ENCODE measurements at regions not wholly inside any gene's neighbourhood (a gene's known extent, or its start where the extent isn't known, plus 50 kb on each side); places are given as distances from the start of the nearest gene placed in this dataset.
"Not testable (repeated sequence)": the region's sequence is repeated elsewhere in the genome, so short reads cannot be mapped to it uniquely, and the experiment has no call there.

DNA sequence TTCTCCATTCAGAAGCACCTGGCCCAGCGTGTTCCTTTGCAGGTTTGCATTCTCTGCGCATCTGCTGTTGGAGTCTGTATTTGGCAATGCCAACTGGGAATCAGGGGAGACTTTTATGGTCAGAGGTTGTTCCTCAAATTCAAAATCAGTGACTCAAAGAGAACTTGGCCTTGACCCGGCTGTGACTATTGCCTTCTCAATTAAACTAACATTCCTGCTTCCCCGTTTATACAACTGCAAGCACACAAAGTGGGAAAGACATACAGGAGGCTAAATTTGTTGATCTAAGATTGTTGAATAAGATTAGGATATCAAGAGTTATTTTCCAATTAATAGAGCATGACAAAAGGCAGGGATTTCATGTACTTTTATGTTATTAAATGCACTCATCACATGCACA, 402.4 kb upstream of the IRX2 start:
- intact Hi-C loops (cut with DNase I), result no loop called here
- Histone ChIP-seq H3K27ac (no peak overlapping the region), H3K4me3 (no peak overlapping the region), H3K9me3 (no peaks in the 10 kb centered on the region), H3K27me3 (no peaks in the 10 kb centered on the region), H3K36me3 (no peaks in the 10 kb centered on the region), H3K4me1 (no peaks in the 10 kb centered on the region)
- TF ChIP-seq EP300 (IDR thresholded peaks at IDR 0.05) (no peak), POLR2A (IDR thresholded peaks at IDR 0.05) (no peak), POLR2AphosphoS5 (IDR thresholded peaks at IDR 0.05) (no peak)
- TF ChIP-seq, protein P1, sequence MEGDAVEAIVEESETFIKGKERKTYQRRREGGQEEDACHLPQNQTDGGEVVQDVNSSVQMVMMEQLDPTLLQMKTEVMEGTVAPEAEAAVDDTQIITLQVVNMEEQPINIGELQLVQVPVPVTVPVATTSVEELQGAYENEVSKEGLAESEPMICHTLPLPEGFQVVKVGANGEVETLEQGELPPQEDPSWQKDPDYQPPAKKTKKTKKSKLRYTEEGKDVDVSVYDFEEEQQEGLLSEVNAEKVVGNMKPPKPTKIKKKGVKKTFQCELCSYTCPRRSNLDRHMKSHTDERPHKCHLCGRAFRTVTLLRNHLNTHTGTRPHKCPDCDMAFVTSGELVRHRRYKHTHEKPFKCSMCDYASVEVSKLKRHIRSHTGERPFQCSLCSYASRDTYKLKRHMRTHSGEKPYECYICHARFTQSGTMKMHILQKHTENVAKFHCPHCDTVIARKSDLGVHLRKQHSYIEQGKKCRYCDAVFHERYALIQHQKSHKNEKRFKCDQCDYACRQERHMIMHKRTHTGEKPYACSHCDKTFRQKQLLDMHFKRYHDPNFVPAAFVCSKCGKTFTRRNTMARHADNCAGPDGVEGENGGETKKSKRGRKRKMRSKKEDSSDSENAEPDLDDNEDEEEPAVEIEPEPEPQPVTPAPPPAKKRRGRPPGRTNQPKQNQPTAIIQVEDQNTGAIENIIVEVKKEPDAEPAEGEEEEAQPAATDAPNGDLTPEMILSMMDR (IDR thresholded peaks at IDR 0.05), result no peak
- no peak for DNase-seq
- whole genome bisulfite sequencing, 2 donors, result 19 to 61% methylated on average over 4 of the region's 4 CpGs

GRCh38 chr5:3153226-3153858, 401.9 kb upstream of the IRX2 start:
- Histone ChIP-seq H3K4me3 (no peak overlapping the region), H3K27ac (no peak overlapping the region), H3K9me3 (no peaks in the 10 kb centered on the region), H3K27me3 (no peaks in the 10 kb centered on the region), H3K36me3 (no peaks in the 10 kb centered on the region), H3K4me1 (no peaks in the 10 kb centered on the region)
- intact Hi-C loops (cut with DNase I), result no loop called here
- no peak for DNase-seq
- TF ChIP-seq POLR2A (IDR thresholded peaks at IDR 0.05) (no peak), POLR2AphosphoS5 (IDR thresholded peaks at IDR 0.05) (no peak), EP300 (IDR thresholded peaks at IDR 0.05) (no peak)
- TF ChIP-seq, protein P1 (IDR thresholded peaks at IDR 0.05), result no peak
- WGBS, 2 donors, result 19 to 25% methylated on average over 10 of the region's 10 CpGs

DNA sequence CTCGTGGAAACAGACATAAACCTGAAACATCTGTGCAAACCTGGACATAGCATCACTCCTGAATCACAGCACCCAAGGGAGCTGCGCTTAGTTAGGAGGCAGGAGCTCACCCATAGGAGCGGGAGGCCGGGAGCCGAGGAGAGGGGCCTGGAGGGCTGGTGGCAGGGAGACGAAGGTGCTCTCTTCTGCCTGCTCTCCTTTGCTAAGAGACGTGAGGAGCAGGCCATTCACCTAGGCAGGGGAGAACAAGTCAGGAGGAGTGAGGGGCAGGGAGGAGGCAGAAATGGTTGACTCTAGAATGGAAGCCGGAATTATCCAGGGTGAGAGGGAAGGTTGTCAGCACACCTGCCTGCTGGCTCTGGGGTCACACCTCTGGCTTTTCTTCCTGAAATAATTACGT, 398.4 kb upstream of the IRX2 start:
- TF ChIP-seq EP300 (IDR thresholded peaks at IDR 0.05) (no peak), POLR2AphosphoS5 (IDR thresholded peaks at IDR 0.05) (no peak), POLR2A (IDR thresholded peaks at IDR 0.05) (no peak)
- TF ChIP-seq, protein P1 (IDR thresholded peaks at IDR 0.05), result no peak
- DNase-seq, result no peak
- Histone ChIP-seq H3K27ac (no peak overlapping the region), H3K36me3 (no peaks in the 10 kb centered on the region), H3K4me3 (no peak overlapping the region), H3K4me1 (no peaks in the 10 kb centered on the region), H3K9me3 (peaks cover 0 to 2% (median 0%) of the 10 kb centered on the region in 4 donors), H3K27me3 (no peaks in the 10 kb centered on the region)
- intact Hi-C loops (cut with DNase I), result no loop called here
- WGBS, 2 donors, result 78 to 85% methylated on average over 9 of the region's 9 CpGs

GRCh38 chr5:3147405-3147804, 395.9 kb upstream of the IRX2 start:
- H3K27me3 ChIP-seq; H3K27ac ChIP-seq; H3K36me3 ChIP-seq; H3K4me3 ChIP-seq; H3K4me1 ChIP-seq; intact Hi-C loops (cut with DNase I); H3K9me3 ChIP-seq; DNase-seq: not testable (repeated sequence)
- 86 to 93% methylated on average over 1 of the region's 1 CpG for WGBS, 2 donors

DNA sequence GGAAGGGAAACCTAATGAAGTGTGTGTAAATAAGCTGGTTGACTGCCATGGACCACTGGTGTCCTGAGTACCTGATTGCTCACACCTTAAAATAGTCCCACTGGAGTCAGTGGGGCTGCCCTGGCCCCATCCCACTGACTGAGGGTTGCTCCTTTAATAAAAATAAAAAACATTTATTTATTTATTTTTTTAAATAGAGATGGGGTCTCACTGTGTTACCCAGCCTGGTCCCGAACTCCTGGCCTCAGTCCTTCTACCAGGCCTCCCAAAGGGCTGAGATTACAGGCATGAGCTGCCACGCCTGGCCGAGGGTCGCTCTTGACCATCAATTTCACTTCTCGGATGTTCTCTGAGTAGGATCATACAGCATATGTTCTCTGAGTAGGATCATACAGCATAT, 394.2 kb upstream of the IRX2 start:
- no peaks in the 10 kb centered on the region for H3K36me3 ChIP-seq
- DNase-seq, result no peak
- 84 to 88% methylated on average over 5 of the region's 5 CpGs for WGBS, 2 donors
- H3K27ac ChIP-seq, result no peak overlapping the region
- no peak for TF ChIP-seq POLR2A (IDR thresholded peaks at IDR 0.05)
- TF ChIP-seq EP300 (IDR thresholded peaks at IDR 0.05), result no peak
- TF ChIP-seq, protein P1 (IDR thresholded peaks at IDR 0.05), result no peak
- TF ChIP-seq POLR2AphosphoS5 (IDR thresholded peaks at IDR 0.05), result no peak
- H3K27me3 ChIP-seq, result no peaks in the 10 kb centered on the region
- no peak overlapping the region for H3K4me3 ChIP-seq
- intact Hi-C loops (cut with DNase I), result no loop called here
- no peaks in the 10 kb centered on the region for H3K4me1 ChIP-seq
- H3K9me3 ChIP-seq, result peaks cover 0 to 2% (median 0%) of the 10 kb centered on the region in 4 donors

All from sigmoid colon (tissue), 6 donors.